GM18505 (cell line): ENCODE measurements at regions not wholly inside any gene's neighbourhood (a gene's known extent, or its start where the extent isn't known, plus 50 kb on each side); places are given as distances from the start of the nearest gene placed in this dataset.

Experiments
- ATAC-seq: cut with Tn5 transposase; IDR thresholded peaks from one replicate; pipeline ENCODE4 v1.9.1; 2021; ENCODE audit not compliant: unreplicated experiment
- POLR2A ChIP-seq: IDR thresholded peaks from 4 replicates; pipeline ENCODE4 v1.6.1; 2011; ENCODE audit warnings: borderline replicate concordance; ENCODE audit not compliant: insufficient read depth, insufficient read length; ENCODE audit errors: extremely low read depth

- no peak for ATAC-seq
Observed at GRCh38 chr9:120182011-120182410, 398.0 kb downstream of the CDK5RAP2 start.

GRCh38 chr9:120177121-120177520, 402.8 kb downstream of the CDK5RAP2 start:
- no peak for TF ChIP-seq POLR2A

More at GRCh38 chr9:120182011-120182410, 398.0 kb downstream of the CDK5RAP2 start:
- TF ChIP-seq POLR2A = no peak

GRCh38 chr9:120175031-120175430, 404.9 kb downstream of the CDK5RAP2 start:
- TF ChIP-seq POLR2A = no peak

More at GRCh38 chr9:120177121-120177520, 402.8 kb downstream of the CDK5RAP2 start:
- ATAC-seq = no peak

GRCh38 chr9:120161776-120162175, 418.2 kb downstream of the CDK5RAP2 start:
- ATAC-seq = no peak
- no peak for TF ChIP-seq POLR2A

More at GRCh38 chr9:120175031-120175430, 404.9 kb downstream of the CDK5RAP2 start:
- ATAC-seq = no peak

- TF ChIP-seq POLR2A = no peak
- no peak for ATAC-seq
Observed at GRCh38 chr9:120158221-120158620, 421.7 kb downstream of the CDK5RAP2 start.

- no peak for ATAC-seq
Observed at GRCh38 chr9:120156376-120156775, 423.6 kb downstream of the CDK5RAP2 start.

GRCh38 chr9:120153258-120153657, 426.7 kb downstream of the CDK5RAP2 start:
- TF ChIP-seq POLR2A = no peak
- no peak for ATAC-seq

More at GRCh38 chr9:120156376-120156775, 423.6 kb downstream of the CDK5RAP2 start:
- TF ChIP-seq POLR2A = no peak

- no peak for TF ChIP-seq POLR2A
- no peak for ATAC-seq
Observed at GRCh38 chr9:120152295-120152694, 427.7 kb downstream of the CDK5RAP2 start.

- no peak for ATAC-seq
Observed at GRCh38 chr9:120151806-120152205, 428.2 kb downstream of the CDK5RAP2 start.

GRCh38 chr9:120151149-120151548, 428.8 kb downstream of the CDK5RAP2 start:
- TF ChIP-seq POLR2A = no peak
- no peak for ATAC-seq

More at GRCh38 chr9:120151806-120152205, 428.2 kb downstream of the CDK5RAP2 start:
- no peak for TF ChIP-seq POLR2A

- no peak for ATAC-seq
- no peak for TF ChIP-seq POLR2A
Observed at GRCh38 chr9:120138955-120139354, 441.0 kb downstream of the CDK5RAP2 start.

GRCh38 chr9:120137186-120137840, 442.7 kb downstream of the CDK5RAP2 start:
- no peak for TF ChIP-seq POLR2A
- ATAC-seq = no peak

- no peak for ATAC-seq
- TF ChIP-seq POLR2A = no peak
Observed at GRCh38 chr9:120136696-120137095, 443.3 kb downstream of the CDK5RAP2 start.

GRCh38 chr9:120117081-120117480, 462.9 kb downstream of the CDK5RAP2 start:
- ATAC-seq = no peak
- no peak for TF ChIP-seq POLR2A

- no peak for TF ChIP-seq POLR2A
- ATAC-seq = no peak
Observed at GRCh38 chr9:120110520-120110919, 469.4 kb downstream of the CDK5RAP2 start.

GRCh38 chr9:120109242-120109641, 470.7 kb downstream of the CDK5RAP2 start:
- no peak for TF ChIP-seq POLR2A
- ATAC-seq = no peak

GRCh38 chr9:120107138-120107537, 472.8 kb downstream of the CDK5RAP2 start:
- ATAC-seq = no peak
- no peak for TF ChIP-seq POLR2A
